ENCODE measurements at regions not wholly inside any gene's neighbourhood (a gene's known extent, or its start where the extent isn't known, plus 50 kb on each side); places are given as distances from the start of the nearest gene placed in this dataset.
"Not testable (repeated sequence)": the region's sequence is repeated elsewhere in the genome, so short reads cannot be mapped to it uniquely, and the experiment has no call there.

DNA sequence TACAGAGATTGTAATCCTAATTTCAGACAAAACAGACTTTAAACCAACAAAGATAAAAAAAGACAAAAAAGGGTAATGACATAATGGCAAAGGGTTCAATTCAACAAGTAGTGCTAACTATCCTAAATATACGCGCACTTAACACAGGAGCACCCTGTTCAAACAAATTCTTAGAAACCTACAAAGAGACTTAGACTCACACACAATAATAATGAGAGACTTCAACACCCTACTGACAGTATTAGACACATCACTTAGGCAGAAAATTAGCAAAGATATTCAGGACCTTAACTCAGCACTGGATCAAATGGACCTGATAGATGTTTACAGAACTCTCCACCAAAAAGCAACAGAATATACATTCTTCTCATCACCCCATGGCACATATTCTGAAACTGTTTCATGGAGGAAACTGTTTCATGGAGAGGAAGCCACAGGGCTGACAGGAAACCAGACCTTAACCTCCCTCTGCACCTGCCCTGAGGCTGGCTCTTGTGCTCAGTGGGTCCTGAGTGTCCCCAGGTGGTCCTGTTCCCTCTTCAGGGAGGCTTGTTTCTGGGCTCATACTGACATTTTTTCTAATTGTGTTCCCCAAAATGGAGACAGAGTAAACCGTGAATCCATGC lies 54.7 kb downstream of the OR4M2 start:
- intact Hi-C loops (cut with micrococcal nuclease); POLR2A ChIA-PET; H3K36me3 Mint-ChIP-seq; H3K27me3 Mint-ChIP-seq; CTCF ChIA-PET; H3K9me3 Mint-ChIP-seq; H3K27ac Mint-ChIP-seq; DNase-seq; H3K4me1 Mint-ChIP-seq (ENCODE audit: low read depth); H3K4me3 Mint-ChIP-seq: not testable (repeated sequence)

DNA sequence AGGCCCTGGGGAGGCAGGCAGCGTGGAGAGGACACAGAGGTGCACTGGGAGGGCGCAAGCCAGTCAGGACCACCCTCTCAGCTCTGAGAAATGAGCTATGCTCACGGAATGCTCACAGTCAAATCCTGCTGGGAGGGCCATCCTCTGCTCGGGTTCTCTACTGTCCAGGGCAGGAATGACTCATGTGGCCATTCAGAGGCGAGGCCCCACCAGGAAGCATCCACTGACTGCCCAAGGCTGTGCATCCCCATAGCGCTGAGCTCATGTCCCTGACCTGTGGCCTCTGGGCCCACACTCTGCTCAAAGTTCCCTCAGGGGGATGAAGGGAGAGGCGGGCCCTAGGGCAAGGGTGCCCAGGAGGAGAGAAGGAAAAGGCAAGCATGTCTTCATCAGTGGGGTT lies 57.2 kb downstream of the OR4M2 start:
- H3K27ac Mint-ChIP-seq; DNase-seq; intact Hi-C loops (cut with micrococcal nuclease); POLR2A ChIA-PET; H3K4me3 Mint-ChIP-seq; H3K36me3 Mint-ChIP-seq; H3K9me3 Mint-ChIP-seq; H3K4me1 Mint-ChIP-seq (ENCODE audit: low read depth); H3K27me3 Mint-ChIP-seq; CTCF ChIA-PET: not testable (repeated sequence)

DNA sequence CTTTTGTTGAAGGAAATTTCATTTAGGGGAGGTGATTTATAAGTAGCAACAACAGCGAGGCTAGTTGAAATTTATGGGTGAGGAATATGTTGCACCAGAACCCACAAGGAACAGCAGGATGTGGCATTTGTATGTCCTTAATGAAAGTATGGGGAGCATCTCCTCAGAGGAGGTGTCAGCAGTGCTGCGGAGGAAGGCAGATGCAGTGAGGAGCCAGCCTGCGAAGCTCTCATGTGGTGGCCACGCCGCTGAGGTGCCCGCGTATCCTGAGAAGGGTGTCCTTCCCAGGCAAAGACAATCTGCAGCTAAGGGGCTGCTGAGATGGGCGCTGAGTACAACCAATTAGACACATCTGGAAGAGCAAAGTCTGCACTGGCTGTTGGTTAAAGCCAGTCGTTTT lies 60.8 kb downstream of the OR4M2 start:
- H3K36me3 Mint-ChIP-seq; H3K4me3 Mint-ChIP-seq; DNase-seq; CTCF ChIA-PET; POLR2A ChIA-PET; intact Hi-C loops (cut with micrococcal nuclease); H3K4me1 Mint-ChIP-seq (ENCODE audit: low read depth); H3K27me3 Mint-ChIP-seq; H3K9me3 Mint-ChIP-seq; H3K27ac Mint-ChIP-seq: not testable (repeated sequence)

DNA sequence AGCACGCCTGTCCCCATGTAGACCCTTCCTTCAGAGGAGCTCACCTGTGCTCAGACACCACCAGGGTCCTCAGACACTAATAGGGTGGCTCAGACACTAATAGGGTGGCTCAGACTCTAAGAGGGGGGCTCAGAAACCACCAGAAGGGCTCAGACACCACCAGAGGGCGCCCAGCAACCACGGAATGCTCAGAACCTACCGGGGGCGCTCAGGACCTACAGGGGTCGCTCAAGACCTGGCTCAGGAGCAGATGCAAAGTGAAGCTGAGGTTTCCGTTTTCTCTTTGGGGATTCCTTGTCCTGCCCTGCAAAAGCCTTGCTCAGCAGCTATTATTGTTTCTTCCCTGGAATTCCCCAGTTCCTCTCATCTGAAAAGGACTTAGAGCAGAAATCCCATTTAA lies 67.8 kb downstream of the OR4M2 start:
- H3K27me3 Mint-ChIP-seq; H3K9me3 Mint-ChIP-seq; H3K4me1 Mint-ChIP-seq (ENCODE audit: low read depth); H3K4me3 Mint-ChIP-seq; intact Hi-C loops (cut with micrococcal nuclease); DNase-seq; CTCF ChIA-PET; H3K27ac Mint-ChIP-seq; H3K36me3 Mint-ChIP-seq; POLR2A ChIA-PET: not testable (repeated sequence)

DNA sequence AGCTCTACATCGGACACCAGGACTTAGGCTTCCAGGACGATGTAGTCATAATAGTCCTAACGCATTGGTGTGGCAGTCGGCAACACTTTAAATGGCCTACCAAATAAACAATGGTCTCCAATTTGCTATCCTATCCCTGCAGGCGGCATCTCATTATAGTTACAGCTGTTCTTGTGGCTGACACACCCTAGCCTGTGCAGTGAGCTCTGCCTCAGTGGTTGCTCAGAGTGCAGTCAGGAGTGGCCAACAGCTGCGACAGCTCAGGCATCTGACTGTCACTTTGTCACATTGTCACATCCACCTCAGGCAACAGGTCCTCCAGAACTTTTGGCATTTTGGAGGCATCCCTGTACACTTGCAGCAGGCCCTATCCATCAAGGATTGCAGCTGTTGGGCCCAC lies 77.9 kb downstream of the OR4M2 start:
- H3K4me1 Mint-ChIP-seq (ENCODE audit: low read depth); CTCF ChIA-PET; intact Hi-C loops (cut with micrococcal nuclease); H3K36me3 Mint-ChIP-seq; DNase-seq; H3K4me3 Mint-ChIP-seq; H3K9me3 Mint-ChIP-seq; POLR2A ChIA-PET; H3K27ac Mint-ChIP-seq; H3K27me3 Mint-ChIP-seq: not testable (repeated sequence)

DNA sequence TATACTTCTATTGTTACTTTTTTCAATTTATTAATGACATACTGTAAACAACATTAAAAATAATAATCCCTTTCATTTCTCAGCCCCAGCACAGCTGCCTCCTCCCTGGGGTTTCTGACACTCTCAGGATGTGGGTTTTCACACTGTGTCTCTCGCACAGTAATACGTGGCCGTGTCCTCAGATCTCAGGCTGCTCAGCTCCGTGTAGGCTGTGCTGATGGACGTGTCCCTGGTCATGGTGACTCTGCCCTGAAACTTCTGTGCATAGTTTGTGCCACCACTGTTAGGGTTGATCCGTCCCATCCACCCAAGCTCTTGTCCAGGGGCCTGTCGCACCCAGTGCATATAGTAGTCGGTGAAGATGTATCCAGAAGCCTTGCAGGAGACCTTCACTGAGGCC lies 80.0 kb downstream of the OR4M2 start:
- POLR2A ChIA-PET; H3K27ac Mint-ChIP-seq; DNase-seq; H3K27me3 Mint-ChIP-seq; intact Hi-C loops (cut with micrococcal nuclease); H3K4me3 Mint-ChIP-seq; CTCF ChIA-PET; H3K36me3 Mint-ChIP-seq; H3K9me3 Mint-ChIP-seq; H3K4me1 Mint-ChIP-seq (ENCODE audit: low read depth): not testable (repeated sequence)

DNA sequence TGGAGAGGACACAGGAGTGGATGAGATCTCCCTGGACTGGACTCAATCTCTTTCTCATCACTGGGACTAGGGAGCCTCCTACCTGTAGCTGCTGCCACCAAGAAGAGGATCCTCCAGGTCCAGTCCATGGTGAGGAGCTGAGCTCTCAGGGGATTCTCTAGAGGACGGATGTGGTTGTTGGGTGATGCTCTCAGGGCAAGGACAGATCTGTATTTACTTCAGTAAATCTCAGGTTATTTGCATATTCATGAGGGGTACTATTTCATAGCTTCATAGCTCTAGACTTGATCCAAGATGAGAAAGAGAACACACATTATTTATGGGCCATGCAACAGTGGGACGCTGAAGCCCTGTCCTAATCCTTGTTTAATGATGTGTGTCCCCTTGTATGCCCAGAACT lies 80.4 kb downstream of the OR4M2 start:
- H3K4me3 Mint-ChIP-seq; CTCF ChIA-PET; H3K4me1 Mint-ChIP-seq (ENCODE audit: low read depth); intact Hi-C loops (cut with micrococcal nuclease); H3K9me3 Mint-ChIP-seq; POLR2A ChIA-PET; H3K27ac Mint-ChIP-seq; DNase-seq; H3K27me3 Mint-ChIP-seq; H3K36me3 Mint-ChIP-seq: not testable (repeated sequence)

DNA sequence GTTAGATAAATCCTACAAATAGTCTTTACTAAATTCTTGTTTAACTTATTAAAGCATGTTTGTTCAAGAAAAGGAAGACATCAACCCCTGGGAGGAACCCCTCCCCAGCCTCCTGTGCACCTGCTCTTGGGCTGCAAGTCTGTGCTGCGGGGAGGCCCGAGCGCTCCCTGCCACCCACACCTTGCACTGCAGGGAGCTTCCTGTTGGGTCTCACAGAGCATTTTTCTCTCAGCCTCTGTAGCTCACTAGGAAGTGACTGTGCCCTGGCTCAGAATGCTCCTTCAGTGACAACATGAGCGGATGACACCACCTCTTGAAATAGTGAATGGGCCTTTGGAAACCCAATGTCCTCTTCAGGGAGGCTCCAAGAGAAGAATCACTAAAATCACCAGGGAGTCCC lies 81.1 kb downstream of the OR4M2 start:
- H3K27me3 Mint-ChIP-seq; intact Hi-C loops (cut with micrococcal nuclease); H3K4me1 Mint-ChIP-seq (ENCODE audit: low read depth); H3K9me3 Mint-ChIP-seq; H3K36me3 Mint-ChIP-seq; POLR2A ChIA-PET; CTCF ChIA-PET; H3K27ac Mint-ChIP-seq; H3K4me3 Mint-ChIP-seq; DNase-seq: not testable (repeated sequence)

DNA sequence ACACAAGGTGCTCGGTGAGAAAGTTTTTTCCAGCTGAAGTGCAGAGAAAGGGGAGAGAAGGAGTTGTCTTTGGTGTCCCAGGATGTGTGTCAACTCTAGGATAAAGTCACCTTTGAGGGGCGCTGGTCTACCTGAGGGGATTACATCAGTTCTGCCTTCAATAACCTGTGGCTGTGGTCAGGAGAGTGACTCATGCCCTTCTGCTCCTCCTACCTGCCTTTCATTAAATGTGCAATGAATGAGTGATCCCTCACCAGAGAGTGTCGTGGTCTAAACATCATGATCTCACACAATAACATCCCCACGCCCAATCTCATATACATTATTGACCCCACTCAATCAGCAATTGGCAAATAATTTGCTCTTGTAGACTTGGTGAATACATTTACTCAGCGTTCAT lies 83.4 kb downstream of the OR4M2 start:
- intact Hi-C loops (cut with micrococcal nuclease); CTCF ChIA-PET; H3K27me3 Mint-ChIP-seq; H3K4me3 Mint-ChIP-seq; H3K27ac Mint-ChIP-seq; H3K36me3 Mint-ChIP-seq; POLR2A ChIA-PET; H3K4me1 Mint-ChIP-seq (ENCODE audit: low read depth); H3K9me3 Mint-ChIP-seq; DNase-seq: not testable (repeated sequence)

DNA sequence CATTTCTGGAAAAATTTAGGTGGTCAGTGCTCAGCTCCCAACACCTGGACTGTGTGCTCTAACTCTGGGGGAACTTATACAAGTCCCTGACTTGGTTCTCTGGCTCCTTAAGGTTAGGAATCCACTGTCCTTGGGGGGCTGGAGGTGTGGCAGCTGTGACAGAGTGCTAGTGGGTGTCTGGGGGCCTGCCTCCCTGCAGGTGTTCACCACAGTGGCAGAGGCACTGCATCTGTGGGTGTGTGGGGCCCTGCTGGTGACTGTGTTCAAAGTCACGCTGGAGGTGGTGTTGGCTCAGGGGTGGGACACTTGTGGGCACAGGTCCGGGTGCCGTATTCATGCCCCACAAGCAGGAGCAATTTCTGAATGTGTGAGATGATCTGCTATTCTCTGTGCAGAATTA lies 87.2 kb downstream of the OR4M2 start:
- H3K4me1 Mint-ChIP-seq (ENCODE audit: low read depth); intact Hi-C loops (cut with micrococcal nuclease); POLR2A ChIA-PET; H3K27me3 Mint-ChIP-seq; DNase-seq; H3K4me3 Mint-ChIP-seq; H3K27ac Mint-ChIP-seq; H3K36me3 Mint-ChIP-seq; CTCF ChIA-PET; H3K9me3 Mint-ChIP-seq: not testable (repeated sequence)

DNA sequence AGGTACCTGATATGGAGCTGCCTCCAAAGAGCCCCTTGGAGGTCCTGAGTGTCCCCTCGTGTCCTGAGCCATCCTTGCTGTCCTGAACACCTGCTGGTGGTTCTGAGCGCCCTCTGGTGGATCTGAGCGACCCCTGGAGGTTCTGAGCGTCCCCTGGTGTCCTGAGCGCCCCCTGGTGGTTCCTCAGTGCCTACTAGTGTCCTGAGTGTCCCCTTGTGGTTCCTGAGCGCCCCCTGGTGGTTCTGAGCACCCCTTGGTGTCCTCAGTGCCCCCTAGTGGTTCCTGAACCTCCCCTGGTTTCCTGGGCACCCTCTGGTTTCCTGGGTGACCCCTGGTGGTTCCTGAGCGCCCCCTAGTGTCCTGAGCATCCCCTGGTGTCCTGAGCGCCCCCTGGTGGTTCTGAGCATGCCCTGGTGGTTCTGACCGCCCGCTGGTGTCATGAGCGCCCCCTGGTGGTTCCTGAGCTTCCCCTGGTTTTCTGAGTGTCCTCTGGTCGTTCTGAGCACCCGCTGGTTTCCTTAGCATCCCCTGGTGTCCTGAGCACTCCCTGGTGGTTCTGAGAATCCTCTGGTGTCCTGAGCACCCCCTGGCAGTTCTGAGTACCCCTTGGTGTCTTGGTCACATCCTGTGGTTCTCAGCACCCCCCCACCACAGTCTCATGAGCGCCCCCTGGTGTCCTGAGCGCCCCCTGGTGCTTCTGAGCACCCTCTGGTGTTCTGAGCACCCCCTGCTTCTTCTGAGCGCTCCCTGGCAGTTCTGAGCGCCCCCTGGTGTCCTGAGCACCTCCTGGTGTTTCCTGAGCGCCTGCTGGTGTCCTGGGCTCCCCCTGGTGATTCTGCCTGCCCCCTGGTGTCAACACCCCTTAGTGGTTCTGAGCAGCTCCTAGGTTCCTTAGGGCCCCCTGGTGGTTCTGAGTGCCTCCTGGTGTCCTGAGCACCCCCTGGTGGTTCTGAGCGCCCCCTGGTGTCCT lies 93.0 kb downstream of the OR4M2 start:
- POLR2A ChIA-PET; H3K9me3 Mint-ChIP-seq; H3K4me1 Mint-ChIP-seq (ENCODE audit: low read depth); intact Hi-C loops (cut with micrococcal nuclease); H3K27ac Mint-ChIP-seq; DNase-seq; H3K36me3 Mint-ChIP-seq; H3K4me3 Mint-ChIP-seq; CTCF ChIA-PET; H3K27me3 Mint-ChIP-seq: not testable (repeated sequence)

DNA sequence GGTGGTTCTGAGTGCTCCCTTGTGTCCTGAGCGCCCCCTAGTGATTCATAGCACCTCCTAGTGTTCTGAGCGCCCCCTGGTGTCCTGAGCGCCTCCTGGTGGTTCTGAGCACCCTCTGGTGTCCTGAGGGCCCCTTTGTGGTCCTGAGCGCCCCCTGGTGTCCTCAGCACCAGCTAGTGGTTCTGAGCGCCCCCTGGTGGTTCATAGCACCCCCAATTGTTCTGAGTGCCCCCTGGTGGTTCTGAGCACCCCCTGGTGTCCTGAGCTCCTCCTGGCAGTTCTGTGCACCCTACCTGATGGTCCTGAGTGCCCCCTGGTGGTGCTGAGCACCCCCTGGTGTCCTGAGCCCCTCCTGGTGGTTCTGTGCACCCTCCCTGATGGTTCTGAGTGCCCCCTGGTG lies 93.8 kb downstream of the OR4M2 start:
- H3K4me1 Mint-ChIP-seq (ENCODE audit: low read depth); CTCF ChIA-PET; intact Hi-C loops (cut with micrococcal nuclease); H3K27ac Mint-ChIP-seq; H3K27me3 Mint-ChIP-seq; POLR2A ChIA-PET; H3K9me3 Mint-ChIP-seq; H3K4me3 Mint-ChIP-seq; DNase-seq; H3K36me3 Mint-ChIP-seq: not testable (repeated sequence)

DNA sequence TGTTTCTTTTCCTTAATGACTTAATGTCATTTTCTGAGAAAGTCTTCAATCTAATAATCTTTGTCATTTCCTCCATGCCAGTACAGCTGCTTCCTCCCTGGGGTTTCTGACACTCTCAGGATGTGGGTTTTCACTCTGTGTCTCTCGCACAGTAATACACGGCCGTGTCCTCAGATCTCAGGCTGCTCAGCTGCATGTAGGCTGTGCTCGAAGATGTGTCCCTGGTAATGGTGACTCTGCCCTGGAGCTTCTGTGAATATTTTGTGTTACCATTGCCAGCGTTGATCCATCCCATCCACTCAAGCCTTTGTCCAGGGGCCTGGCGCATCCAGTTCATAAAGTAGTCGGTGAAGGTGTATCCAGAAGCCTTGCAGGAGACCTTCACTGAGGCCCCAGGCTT lies 97.6 kb downstream of the OR4M2 start:
- DNase-seq; H3K4me3 Mint-ChIP-seq; POLR2A ChIA-PET; CTCF ChIA-PET; H3K27ac Mint-ChIP-seq; H3K9me3 Mint-ChIP-seq; intact Hi-C loops (cut with micrococcal nuclease); H3K36me3 Mint-ChIP-seq; H3K27me3 Mint-ChIP-seq; H3K4me1 Mint-ChIP-seq (ENCODE audit: low read depth): not testable (repeated sequence)
